H9 (cell line): ENCODE measurements at regions not wholly inside any gene's neighbourhood (a gene's known extent, or its start where the extent isn't known, plus 50 kb on each side); places are given as distances from the start of the nearest gene placed in this dataset.

Experiments used
- DNase-seq: peaks from one replicate; pipeline ENCODE4 v3.0.0-alpha.2; 2017
- H2AFZ ChIP-seq: one replicate; pipeline ENCODE4 v1.6.1; 2013; ENCODE audit warnings: mild to moderate bottlenecking, low read length, control low read depth, moderate library complexity
- H2AK5ac ChIP-seq: 2 replicates; pipeline ENCODE4 v1.6.1; 2013; ENCODE audit warnings: low read length, control low read depth, mixed read lengths; ENCODE audit not compliant: insufficient read length
- H2BK120ac ChIP-seq: one replicate; pipeline ENCODE4 v1.6.1; 2013; ENCODE audit warnings: low read depth, mild to moderate bottlenecking, low read length, control low read depth, inconsistent platforms; ENCODE audit not compliant: poor library complexity, severe bottlenecking
- H2BK12ac ChIP-seq: 2 replicates; pipeline ENCODE4 v1.6.1; 2013; ENCODE audit warnings: low read length, control low read depth, mixed read lengths, low read depth; ENCODE audit not compliant: insufficient read length
- H2BK15ac ChIP-seq: 2 replicates; pipeline ENCODE4 v1.6.1; 2013; ENCODE audit warnings: low read depth, low read length, control low read depth
- H2BK20ac ChIP-seq: one replicate; pipeline ENCODE4 v1.6.1; 2013; ENCODE audit warnings: low read depth, mild to moderate bottlenecking, low read length, control low read depth, inconsistent platforms; ENCODE audit not compliant: poor library complexity, severe bottlenecking
- H2BK5ac ChIP-seq: 2 replicates; pipeline ENCODE4 v1.6.1; 2013; ENCODE audit warnings: low read length, control low read depth, mixed read lengths; ENCODE audit not compliant: insufficient read length
- H3K14ac ChIP-seq: 2 replicates; pipeline ENCODE4 v1.6.1; 2013; ENCODE audit warnings: low read length, control low read depth; ENCODE audit not compliant: insufficient read depth
- H3K18ac ChIP-seq: 2 replicates; pipeline ENCODE4 v1.6.1; 2013; ENCODE audit warnings: low read depth, mild to moderate bottlenecking, mixed read lengths, low read length, control low read depth; ENCODE audit not compliant: insufficient read length
- H3K23ac ChIP-seq: 2 replicates; pipeline ENCODE4 v1.6.1; 2013; ENCODE audit warnings: low read length, control low read depth, mixed read lengths, low read depth; ENCODE audit not compliant: insufficient read length
- H3K23me2 ChIP-seq: 2 replicates; pipeline ENCODE4 v1.6.1; 2013; ENCODE audit warnings: low read depth, mild to moderate bottlenecking, mixed read lengths, low read length, control low read depth; ENCODE audit not compliant: insufficient read length, poor library complexity, severe bottlenecking
- H3K27ac ChIP-seq: 2 replicates; pipeline ENCODE4 v1.5.1; 2013; ENCODE audit warnings: low read length, control low read depth, mixed read lengths, low read depth; ENCODE audit not compliant: insufficient read length
- H3K27me3 ChIP-seq: 2 replicates; pipeline ENCODE4 v1.6.1; 2013; ENCODE audit warnings: low read length, control low read depth, inconsistent platforms; ENCODE audit not compliant: insufficient read depth
- H3K4ac ChIP-seq: 2 replicates; pipeline ENCODE4 v1.6.1; 2013; ENCODE audit warnings: low read depth, mild to moderate bottlenecking, control low read depth, inconsistent platforms, low read length, moderate library complexity
- H3K4me1 ChIP-seq: 2 replicates; pipeline ENCODE4 v1.6.1; 2013; ENCODE audit warnings: low read length, control low read depth, inconsistent platforms; ENCODE audit not compliant: insufficient read depth
- H3K4me2 ChIP-seq: 2 replicates; pipeline ENCODE4 v1.6.1; 2013; ENCODE audit warnings: low read length, control low read depth, mixed read lengths; ENCODE audit not compliant: insufficient read length, insufficient read depth
- H3K56ac ChIP-seq: 2 replicates; pipeline ENCODE4 v1.6.1; 2013; ENCODE audit warnings: low read depth, mild to moderate bottlenecking, mixed read lengths, low read length, control low read depth; ENCODE audit not compliant: insufficient read length
- H3K79me1 ChIP-seq: 2 replicates; pipeline ENCODE4 v1.6.1; 2013; ENCODE audit warnings: low read depth, mild to moderate bottlenecking, moderate library complexity, low read length, control low read depth, inconsistent platforms; ENCODE audit not compliant: insufficient read depth, poor library complexity, severe bottlenecking
- H3K79me2 ChIP-seq: 2 replicates; pipeline ENCODE4 v1.6.1; 2013; ENCODE audit warnings: low read length, control low read depth, inconsistent platforms; ENCODE audit not compliant: insufficient read depth
- H3K9ac ChIP-seq: 2 replicates; pipeline ENCODE4 v1.6.1; 2013; ENCODE audit warnings: low read length, control low read depth, mixed read lengths; ENCODE audit not compliant: insufficient read length; ENCODE audit errors: extremely low read depth
- H3K9me3 ChIP-seq: one replicate; pipeline ENCODE4 v1.6.1; 2013; ENCODE audit warnings: low read depth, low read length, inconsistent platforms; ENCODE audit not compliant: control insufficient read depth
- H3T11ph ChIP-seq: one replicate; pipeline ENCODE4 v1.6.1; 2013; ENCODE audit warnings: mild to moderate bottlenecking, low read length, control low read depth, inconsistent platforms
- H4K20me1 ChIP-seq: one replicate; pipeline ENCODE4 v1.6.1; 2013; ENCODE audit not compliant: control insufficient read depth, insufficient read length, insufficient read depth
- H4K5ac ChIP-seq: 2 replicates; pipeline ENCODE4 v1.6.1; 2013; ENCODE audit warnings: low read depth, mild to moderate bottlenecking, mixed read lengths, low read length, control low read depth; ENCODE audit not compliant: insufficient read length
- H4K8ac ChIP-seq: replicated peaks from 2 replicates; pipeline ENCODE4 v1.6.1; 2013; ENCODE audit warnings: low read length, control low read depth, mixed read lengths, low read depth; ENCODE audit not compliant: insufficient read length
- H4K91ac ChIP-seq: 2 replicates; pipeline ENCODE4 v1.6.1; 2013; ENCODE audit warnings: low read depth, mild to moderate bottlenecking, moderate library complexity, mixed read lengths, low read length, control low read depth; ENCODE audit not compliant: insufficient read length
- H3K27ac Mint-ChIP-seq, 3 experiments: 2 replicates in 2 of 3; 3 replicates in 1 of 3; pipeline ENCODE4 v1.8.0; 2020 to 2021; ENCODE audit warnings: mixed read lengths in 3 of 3, mild to moderate bottlenecking in 1 of 3, moderate library complexity in 1 of 3
- H3K27me3 Mint-ChIP-seq: 2 replicates; pipeline ENCODE4 v1.8.0; 2021; ENCODE audit warnings: low read depth, mild to moderate bottlenecking, moderate library complexity, mixed read lengths
- H3K36me3 Mint-ChIP-seq, 3 experiments: 2 replicates in 2 of 3; 3 replicates in 1 of 3; pipeline ENCODE4 v1.8.0; 2020 to 2021; ENCODE audit warnings: low read depth in 3 of 3, mixed read lengths in 3 of 3; ENCODE audit not compliant: insufficient read depth in 1 of 3
- H3K4me1 Mint-ChIP-seq, 2 experiments: 2 replicates each; pipeline ENCODE4 v1.8.0; 2020; ENCODE audit warnings: mixed read lengths in 2 of 2
- H3K4me3 Mint-ChIP-seq, 2 experiments: 2 replicates in 1 of 2; 3 replicates in 1 of 2; pipeline ENCODE4 v1.8.0; 2020 to 2021; ENCODE audit warnings: mild to moderate bottlenecking in 2 of 2, mixed read lengths in 2 of 2, moderate library complexity in 1 of 2
- H3K9me3 Mint-ChIP-seq, 2 experiments: 2 replicates in 1 of 2; 3 replicates in 1 of 2; pipeline ENCODE4 v1.8.0; 2020; ENCODE audit warnings: mild to moderate bottlenecking in 2 of 2, mixed read lengths in 2 of 2, moderate library complexity in 1 of 2
- WGBS: extraction: QIAGEN DNeasy Blood & Tissue Kit; methylation state at CpG from one replicate; pipeline ENCODE4 v1.1.7; 2013; ENCODE audit warnings: missing lambda C conversion rate, low lambda C conversion rate, mixed read lengths; ENCODE audit not compliant: insufficient read length; ENCODE audit errors: extremely low coverage; 5-methylcytosine and 5-hydroxymethylcytosine counted together
- TF ChIP-seq, protein P1 (sequence below): fragments of 200-600 bp; sonication (generic); conservative IDR thresholded peaks from 3 replicates; pipeline ENCODE4 v1.8.0; 2021; ENCODE audit warnings: antibody characterized with exemption, mild to moderate bottlenecking

DNA sequence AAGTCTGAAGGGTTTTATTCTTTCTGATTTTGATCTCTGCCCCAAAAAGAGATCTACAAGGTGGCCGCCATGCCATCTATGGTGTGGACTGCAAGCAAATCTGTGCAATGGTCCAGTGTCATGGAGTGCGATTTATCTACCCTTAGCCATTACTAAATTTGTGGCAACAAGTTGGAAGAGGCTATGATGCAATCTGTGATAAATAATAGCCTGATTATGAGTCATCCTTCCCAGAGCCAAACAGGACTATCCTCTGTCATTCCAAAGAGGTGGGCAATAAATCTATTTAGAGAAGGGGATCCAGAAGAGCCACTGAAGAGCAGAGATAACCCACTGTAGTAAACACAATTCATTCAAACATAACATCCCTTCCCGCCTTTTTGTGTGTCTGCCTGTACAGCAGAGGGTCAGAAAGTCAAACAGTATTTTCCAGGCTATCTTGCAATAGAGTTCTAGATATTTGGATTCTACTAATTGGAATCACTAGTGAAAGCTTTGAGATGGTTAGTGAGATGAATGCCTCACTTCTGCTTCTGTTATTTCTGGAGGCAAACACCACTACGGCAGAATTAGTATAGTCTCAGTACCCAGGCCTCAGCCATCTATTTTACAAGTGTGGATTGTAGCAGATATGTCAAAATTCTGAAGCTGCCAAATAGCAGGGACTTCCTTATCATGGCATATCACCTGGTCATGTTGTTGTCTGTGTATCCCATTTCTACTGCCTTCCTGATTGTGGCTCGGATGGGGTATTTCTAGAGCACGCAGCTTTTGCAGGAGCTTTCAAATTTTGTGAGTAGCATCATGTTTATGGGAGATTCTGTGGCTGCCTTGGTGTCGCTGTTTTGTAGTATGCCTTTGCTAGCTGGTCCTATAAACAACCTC is 192.0 kb downstream of the SMIM20 start:
- H3K9me3 Mint-ChIP-seq, result no peaks in the 10 kb centered on the region
- no peak overlapping the region for H4K5ac ChIP-seq
- DNase-seq, result no peak
- H3K56ac ChIP-seq, result no peak overlapping the region
- no peak overlapping the region for H3K4me3 Mint-ChIP-seq
- no peak overlapping the region for H2BK20ac ChIP-seq
- no peak overlapping the region for H2BK5ac ChIP-seq
- H3K4me1 ChIP-seq, result no peaks in the 10 kb centered on the region
- no peak overlapping the region for H3K14ac ChIP-seq
- H2AFZ ChIP-seq, result no peak overlapping the region
- TF ChIP-seq, protein P1, sequence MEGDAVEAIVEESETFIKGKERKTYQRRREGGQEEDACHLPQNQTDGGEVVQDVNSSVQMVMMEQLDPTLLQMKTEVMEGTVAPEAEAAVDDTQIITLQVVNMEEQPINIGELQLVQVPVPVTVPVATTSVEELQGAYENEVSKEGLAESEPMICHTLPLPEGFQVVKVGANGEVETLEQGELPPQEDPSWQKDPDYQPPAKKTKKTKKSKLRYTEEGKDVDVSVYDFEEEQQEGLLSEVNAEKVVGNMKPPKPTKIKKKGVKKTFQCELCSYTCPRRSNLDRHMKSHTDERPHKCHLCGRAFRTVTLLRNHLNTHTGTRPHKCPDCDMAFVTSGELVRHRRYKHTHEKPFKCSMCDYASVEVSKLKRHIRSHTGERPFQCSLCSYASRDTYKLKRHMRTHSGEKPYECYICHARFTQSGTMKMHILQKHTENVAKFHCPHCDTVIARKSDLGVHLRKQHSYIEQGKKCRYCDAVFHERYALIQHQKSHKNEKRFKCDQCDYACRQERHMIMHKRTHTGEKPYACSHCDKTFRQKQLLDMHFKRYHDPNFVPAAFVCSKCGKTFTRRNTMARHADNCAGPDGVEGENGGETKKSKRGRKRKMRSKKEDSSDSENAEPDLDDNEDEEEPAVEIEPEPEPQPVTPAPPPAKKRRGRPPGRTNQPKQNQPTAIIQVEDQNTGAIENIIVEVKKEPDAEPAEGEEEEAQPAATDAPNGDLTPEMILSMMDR, result no peak
- H2BK120ac ChIP-seq, result no peak overlapping the region
- H3K23ac ChIP-seq, result no peak overlapping the region
- H3T11ph ChIP-seq, result no peak overlapping the region
- no peaks in the 10 kb centered on the region for H4K20me1 ChIP-seq
- no peak overlapping the region for H2BK15ac ChIP-seq
- no peak overlapping the region for H3K9ac ChIP-seq
- H3K27me3 ChIP-seq, result no peaks in the 10 kb centered on the region
- H3K9me3 ChIP-seq, result no peaks in the 10 kb centered on the region
- no CpG with 5 or more reads among the region's 7 CpGs for WGBS
- no peaks in the 10 kb centered on the region for H3K23me2 ChIP-seq
- H3K79me2 ChIP-seq, result no peaks in the 10 kb centered on the region
- H3K4me1 Mint-ChIP-seq, result no peaks in the 10 kb centered on the region
- H3K27ac Mint-ChIP-seq, result peak overlapping the region in 1 of 3 experiments; percentile 20; a peak in 1 of 7 replicates
- H3K79me1 ChIP-seq, result no peaks in the 10 kb centered on the region
- no peak overlapping the region for H2BK12ac ChIP-seq
- no peak overlapping the region for H3K27ac ChIP-seq
- H2AK5ac ChIP-seq, result no peak overlapping the region
- no peaks in the 10 kb centered on the region for H3K36me3 Mint-ChIP-seq
- no peak overlapping the region for H3K4me2 ChIP-seq
- no peak overlapping the region for H4K8ac ChIP-seq
- no peak overlapping the region for H4K91ac ChIP-seq
- H3K27me3 Mint-ChIP-seq, result no peaks in the 10 kb centered on the region; the same call in 1 of the 2 replicates
- H3K18ac ChIP-seq, result no peak overlapping the region
- no peak overlapping the region for H3K4ac ChIP-seq
